Central memory CD8-positive, alpha-beta T cell (primary cell): ENCODE measurements at regions not wholly inside any gene's neighbourhood (a gene's known extent, or its start where the extent isn't known, plus 50 kb on each side); places are given as distances from the start of the nearest gene placed in this dataset.
"Not testable (repeated sequence)": the region's sequence is repeated elsewhere in the genome, so short reads cannot be mapped to it uniquely, and the experiment has no call there.

Experiments used
- ATAC-seq: fragments of 150-1000 bp; cut with Tn5 transposase; replicated peaks from 2 replicates; pipeline ENCODE4 v1.10.0; 2022; ENCODE audit warnings: mild to moderate bottlenecking, moderate FRiP score, moderate number of reproducible peaks; ENCODE audit not compliant: poor library complexity, severe bottlenecking; ENCODE audit errors: extremely low read depth
- DNase-seq, 2 donors: peaks; one replicate each; pipeline ENCODE4 v3.0.0; 2021; ENCODE audit warnings: low spot score in 2 of 2
- H3K27ac Mint-ChIP-seq: one replicate; pipeline ENCODE4 v1.8.0; 2022; ENCODE audit warnings: low read depth, mild to moderate bottlenecking, moderate library complexity, mixed read lengths
- H3K27me3 Mint-ChIP-seq: one replicate; pipeline ENCODE4 v1.8.0; 2022; ENCODE audit warnings: mixed read lengths
- H3K36me3 Mint-ChIP-seq: one replicate; pipeline ENCODE4 v1.8.0; 2022; ENCODE audit warnings: mild to moderate bottlenecking, moderate library complexity, mixed read lengths; ENCODE audit not compliant: insufficient read depth
- H3K4me1 Mint-ChIP-seq: one replicate; pipeline ENCODE4 v1.8.0; 2022; ENCODE audit warnings: mixed read lengths
- H3K4me3 Mint-ChIP-seq: one replicate; pipeline ENCODE4 v1.8.0; 2022; ENCODE audit warnings: mild to moderate bottlenecking, moderate library complexity, mixed read lengths
- H3K9me3 Mint-ChIP-seq: one replicate; pipeline ENCODE4 v1.8.0; 2022; ENCODE audit warnings: mixed read lengths

GRCh38 chr7:10473569-10473968, 500.1 kb upstream of the PHF14 start:
- Mint-ChIP-seq H3K4me1 (no peaks in the 10 kb centered on the region), H3K4me3 (no peak overlapping the region), H3K36me3 (no peaks in the 10 kb centered on the region), H3K27me3 (no peaks in the 10 kb centered on the region), H3K9me3 (peaks cover 5% of the 10 kb centered on the region), H3K27ac (no peak overlapping the region)
- DNase-seq: no peak
- no peak for ATAC-seq

GRCh38 chr7:10474048-10474447, 499.6 kb upstream of the PHF14 start:
- no peak for ATAC-seq
- Mint-ChIP-seq H3K9me3 (peaks cover 4% of the 10 kb centered on the region), H3K27ac (no peak overlapping the region)

DNA sequence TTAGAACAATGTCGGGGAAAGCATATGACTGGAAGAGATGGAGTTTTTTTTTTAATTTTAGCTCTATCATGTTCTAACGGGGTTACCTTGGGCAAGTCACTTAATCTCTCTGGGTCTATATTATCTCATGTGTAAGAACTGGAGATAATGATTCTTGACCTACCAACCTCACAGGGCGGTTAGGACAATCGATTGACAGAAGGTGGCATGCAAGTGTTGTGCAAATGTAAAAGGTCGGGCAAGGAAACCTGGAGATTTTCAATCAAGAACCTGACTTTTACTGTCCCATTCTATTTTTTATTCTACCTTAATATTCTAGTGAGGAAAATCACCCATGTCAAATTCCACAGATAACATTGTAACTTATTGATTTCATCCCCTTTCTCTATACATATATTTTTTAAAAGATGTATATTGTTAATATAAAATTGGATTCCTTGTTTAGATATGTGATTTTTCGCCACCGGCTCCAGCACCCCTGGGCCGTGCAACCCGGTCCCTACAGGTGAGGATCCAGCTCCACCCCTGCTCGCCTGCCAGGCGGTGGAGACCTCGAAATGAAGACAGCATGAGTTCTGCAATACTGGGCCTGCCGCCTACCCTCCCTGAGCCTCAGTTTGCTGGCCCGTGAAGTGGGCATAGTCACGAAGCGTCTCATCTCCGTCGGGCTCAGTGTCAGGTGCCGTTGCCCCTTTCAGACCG, 497.6 kb upstream of the PHF14 start:
- DNase-seq (no peak), ATAC-seq (no peak)
- H3K27ac Mint-ChIP-seq: no peak overlapping the region
- no peaks in the 10 kb centered on the region for H3K27me3 Mint-ChIP-seq
- no peak overlapping the region for H3K4me3 Mint-ChIP-seq
- H3K36me3 Mint-ChIP-seq: no peaks in the 10 kb centered on the region
- H3K4me1 Mint-ChIP-seq: no peaks in the 10 kb centered on the region
- peaks cover 4% of the 10 kb centered on the region for H3K9me3 Mint-ChIP-seq

More at GRCh38 chr7:10474048-10474447, 499.6 kb upstream of the PHF14 start:
- no peak for DNase-seq
- Mint-ChIP-seq H3K27me3 (no peaks in the 10 kb centered on the region), H3K4me1 (no peaks in the 10 kb centered on the region), H3K36me3 (no peaks in the 10 kb centered on the region), H3K4me3 (no peak overlapping the region)

DNA sequence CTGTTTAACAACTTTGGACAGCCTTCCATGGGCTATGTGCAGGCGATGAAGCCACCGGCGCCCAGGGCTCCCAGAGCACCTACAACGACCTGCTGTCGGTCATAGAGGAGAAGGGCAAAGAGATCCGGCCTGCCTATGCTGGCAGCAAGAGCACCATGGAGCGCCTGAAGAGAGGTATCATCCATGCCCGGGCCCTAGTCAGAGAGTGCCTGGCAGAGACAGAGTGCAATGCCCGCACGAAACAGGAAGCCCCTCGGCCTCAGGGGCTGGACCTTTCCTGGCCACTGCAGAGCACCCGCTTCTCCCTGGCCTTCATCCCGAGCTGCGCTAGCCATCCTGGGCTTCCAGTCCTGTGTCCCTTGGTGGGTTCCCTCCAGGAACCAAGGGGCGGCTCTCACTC, 497.0 kb upstream of the PHF14 start:
- Mint-ChIP-seq H3K27me3 (no peaks in the 10 kb centered on the region), H3K4me1 (no peaks in the 10 kb centered on the region), H3K9me3 (peaks cover 4% of the 10 kb centered on the region), H3K36me3 (no peaks in the 10 kb centered on the region), H3K27ac (no peak overlapping the region), H3K4me3 (no peak overlapping the region)
- no peak for DNase-seq
- ATAC-seq: no peak

GRCh38 chr7:10483671-10484070, 490.0 kb upstream of the PHF14 start:
- DNase-seq (no peak), ATAC-seq (no peak)
- no peak overlapping the region for H3K4me3 Mint-ChIP-seq
- no peak overlapping the region for H3K27ac Mint-ChIP-seq
- no peaks in the 10 kb centered on the region for H3K4me1 Mint-ChIP-seq
- H3K9me3 Mint-ChIP-seq: peaks cover 5% of the 10 kb centered on the region
- H3K36me3 Mint-ChIP-seq: no peaks in the 10 kb centered on the region
- no peaks in the 10 kb centered on the region for H3K27me3 Mint-ChIP-seq

DNA sequence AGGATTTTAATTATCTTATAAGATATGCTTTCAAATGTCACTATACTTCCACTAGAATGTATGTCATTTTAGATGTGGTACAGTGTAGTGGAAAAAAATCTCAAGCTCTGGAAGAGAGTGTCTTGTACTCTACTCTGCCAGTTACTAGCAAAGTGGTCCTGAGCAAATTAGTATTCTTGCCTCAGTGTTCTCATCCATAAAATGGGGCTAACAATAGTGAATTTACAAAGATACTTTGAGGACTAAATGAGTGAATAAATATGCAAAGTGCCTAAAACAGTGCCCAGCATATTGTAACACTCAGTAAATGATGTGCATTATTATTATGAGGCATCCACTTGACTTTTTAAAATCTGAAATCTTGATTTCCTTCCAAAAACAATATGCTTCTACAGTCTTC, 488.9 kb upstream of the PHF14 start:
- H3K36me3 Mint-ChIP-seq: no peaks in the 10 kb centered on the region
- no peaks in the 10 kb centered on the region for H3K27me3 Mint-ChIP-seq
- H3K9me3 Mint-ChIP-seq: peaks cover 5% of the 10 kb centered on the region
- no peak overlapping the region for H3K4me3 Mint-ChIP-seq
- no peak overlapping the region for H3K27ac Mint-ChIP-seq
- no peak for ATAC-seq
- no peak for DNase-seq
- H3K4me1 Mint-ChIP-seq: no peaks in the 10 kb centered on the region

DNA sequence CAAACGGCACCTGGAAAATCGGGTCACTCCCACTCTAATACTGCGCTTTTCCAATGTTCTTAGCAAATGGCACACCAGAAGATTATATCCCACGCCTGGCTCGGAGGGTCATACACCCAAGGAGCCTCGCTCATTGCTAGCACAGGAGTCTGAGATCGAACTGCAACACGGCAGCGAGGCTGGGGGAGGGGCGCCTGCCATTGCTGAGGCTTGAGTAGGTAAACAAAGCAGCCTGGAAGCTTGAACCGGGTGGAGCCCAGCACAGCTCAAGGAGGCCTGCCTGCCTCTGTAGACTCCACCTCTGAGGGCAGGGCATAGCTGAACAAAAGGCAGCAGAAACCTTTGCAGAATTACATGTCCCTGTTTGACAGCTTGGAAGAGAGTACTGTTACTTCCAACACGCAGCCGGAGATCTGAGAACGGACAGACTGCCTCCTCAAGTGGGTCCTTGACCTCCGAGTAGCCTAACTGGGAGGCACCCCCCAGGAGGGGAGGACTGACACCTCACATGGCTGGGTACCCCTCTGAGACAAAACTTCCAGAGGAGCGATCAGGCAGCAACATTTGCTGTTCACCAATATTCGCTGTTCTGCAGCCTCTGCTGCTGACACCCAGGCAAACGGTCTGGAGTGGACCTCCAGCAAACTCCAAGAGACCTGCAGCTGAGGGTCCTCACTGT, 472.3 kb upstream of the PHF14 start:
- H3K36me3 Mint-ChIP-seq, H3K27me3 Mint-ChIP-seq, H3K27ac Mint-ChIP-seq, H3K4me1 Mint-ChIP-seq, ATAC-seq, DNase-seq, H3K4me3 Mint-ChIP-seq: not testable (repeated sequence)
- peaks cover 16% of the 10 kb centered on the region for H3K9me3 Mint-ChIP-seq

GRCh38 chr7:10507032-10507431, 466.6 kb upstream of the PHF14 start:
- ATAC-seq (no peak), DNase-seq (no peak)
- Mint-ChIP-seq H3K4me1 (no peaks in the 10 kb centered on the region), H3K4me3 (no peak overlapping the region), H3K9me3 (no peaks in the 10 kb centered on the region), H3K36me3 (peaks cover under 1% of the 10 kb centered on the region), H3K27ac (no peak overlapping the region), H3K27me3 (no peaks in the 10 kb centered on the region)

- H3K9me3 Mint-ChIP-seq: no peaks in the 10 kb centered on the region
- H3K27ac Mint-ChIP-seq: no peak overlapping the region
- ATAC-seq (no peak), DNase-seq (no peak)
- H3K27me3 Mint-ChIP-seq: no peaks in the 10 kb centered on the region
- H3K36me3 Mint-ChIP-seq: no peaks in the 10 kb centered on the region
- H3K4me3 Mint-ChIP-seq: no peak overlapping the region
- H3K4me1 Mint-ChIP-seq: no peaks in the 10 kb centered on the region
These were observed 452.4 kb upstream of the PHF14 start for GRCh38 chr7:10521306-10521705.

- peaks cover 17% of the 10 kb centered on the region for H3K9me3 Mint-ChIP-seq
- not testable (repeated sequence) for H3K36me3 Mint-ChIP-seq, DNase-seq, H3K4me3 Mint-ChIP-seq, H3K4me1 Mint-ChIP-seq, H3K27ac Mint-ChIP-seq, ATAC-seq, H3K27me3 Mint-ChIP-seq
These were observed 440.2 kb upstream of the PHF14 start for GRCh38 chr7:10533429-10533828.

- H3K4me1 Mint-ChIP-seq: no peaks in the 10 kb centered on the region
- H3K27me3 Mint-ChIP-seq: no peaks in the 10 kb centered on the region
- peaks cover 12% of the 10 kb centered on the region for H3K9me3 Mint-ChIP-seq
- no peak overlapping the region for H3K27ac Mint-ChIP-seq
- DNase-seq (no peak), ATAC-seq (no peak)
- H3K4me3 Mint-ChIP-seq: no peak overlapping the region
- H3K36me3 Mint-ChIP-seq: no peaks in the 10 kb centered on the region
These were observed 437.1 kb upstream of the PHF14 start for GRCh38 chr7:10536561-10536960.

GRCh38 chr7:10537764-10538163, 435.9 kb upstream of the PHF14 start:
- H3K4me3 Mint-ChIP-seq: no peak overlapping the region
- H3K4me1 Mint-ChIP-seq: no peaks in the 10 kb centered on the region
- no peak overlapping the region for H3K27ac Mint-ChIP-seq
- H3K9me3 Mint-ChIP-seq: peaks cover 12% of the 10 kb centered on the region
- H3K27me3 Mint-ChIP-seq: no peaks in the 10 kb centered on the region
- no peaks in the 10 kb centered on the region for H3K36me3 Mint-ChIP-seq
- no peak for DNase-seq
- ATAC-seq: no peak

- DNase-seq (no peak), ATAC-seq (no peak)
- Mint-ChIP-seq H3K9me3 (no peaks in the 10 kb centered on the region), H3K36me3 (no peaks in the 10 kb centered on the region), H3K4me1 (no peaks in the 10 kb centered on the region), H3K27ac (no peak overlapping the region), H3K4me3 (no peak overlapping the region), H3K27me3 (no peaks in the 10 kb centered on the region)
These were observed 416.3 kb upstream of the PHF14 start for GRCh38 chr7:10557375-10557774.
